ENCODE measurements at regions not wholly inside any gene's neighbourhood (a gene's known extent, or its start where the extent isn't known, plus 50 kb on each side); places are given as distances from the start of the nearest gene placed in this dataset.

DNA sequence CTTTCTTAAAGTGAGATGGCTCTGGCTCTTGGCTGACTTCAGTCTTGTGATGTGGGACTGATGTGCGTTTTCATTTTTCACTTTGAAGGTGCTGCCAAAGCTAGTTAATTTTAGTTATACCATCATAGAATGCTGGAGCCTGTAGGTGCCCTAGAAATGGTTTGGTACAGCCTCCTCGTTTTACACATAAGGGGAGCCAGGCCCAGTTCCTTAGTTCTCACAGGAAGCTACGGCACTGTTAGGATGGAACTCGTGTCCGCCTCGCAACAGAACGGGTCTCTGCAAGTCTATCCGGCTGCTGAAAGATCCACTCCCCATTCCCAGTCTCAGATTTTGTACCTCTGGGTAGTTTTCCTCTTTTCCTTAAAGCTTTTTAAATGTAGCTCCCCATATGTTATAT lies 173.2 kb upstream of the PRPS1L1 start:
- no peak for DNase-seq (ENCODE audit: low read depth)

DNA sequence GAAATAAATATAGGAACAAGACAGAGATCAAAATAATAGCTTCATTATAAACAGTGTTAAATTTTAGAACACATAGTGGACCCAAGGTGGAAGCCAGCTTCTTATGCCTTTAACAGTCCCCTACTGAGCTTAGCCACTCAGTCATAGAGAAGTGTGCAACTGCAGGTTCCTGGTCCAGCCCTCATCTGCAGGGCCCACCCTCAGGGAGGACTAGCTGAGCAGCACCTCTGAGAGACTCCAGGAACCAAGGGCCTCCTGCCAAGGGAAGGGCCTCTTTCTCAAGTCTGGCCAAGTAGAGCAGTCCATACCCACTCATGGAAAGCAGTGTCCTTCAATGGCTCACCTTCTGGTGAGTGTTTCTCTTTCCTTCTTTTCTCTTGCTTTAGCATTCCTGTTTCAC lies 173.7 kb upstream of the PRPS1L1 start:
- DNase-seq (ENCODE audit: low read depth): no peak

DNA sequence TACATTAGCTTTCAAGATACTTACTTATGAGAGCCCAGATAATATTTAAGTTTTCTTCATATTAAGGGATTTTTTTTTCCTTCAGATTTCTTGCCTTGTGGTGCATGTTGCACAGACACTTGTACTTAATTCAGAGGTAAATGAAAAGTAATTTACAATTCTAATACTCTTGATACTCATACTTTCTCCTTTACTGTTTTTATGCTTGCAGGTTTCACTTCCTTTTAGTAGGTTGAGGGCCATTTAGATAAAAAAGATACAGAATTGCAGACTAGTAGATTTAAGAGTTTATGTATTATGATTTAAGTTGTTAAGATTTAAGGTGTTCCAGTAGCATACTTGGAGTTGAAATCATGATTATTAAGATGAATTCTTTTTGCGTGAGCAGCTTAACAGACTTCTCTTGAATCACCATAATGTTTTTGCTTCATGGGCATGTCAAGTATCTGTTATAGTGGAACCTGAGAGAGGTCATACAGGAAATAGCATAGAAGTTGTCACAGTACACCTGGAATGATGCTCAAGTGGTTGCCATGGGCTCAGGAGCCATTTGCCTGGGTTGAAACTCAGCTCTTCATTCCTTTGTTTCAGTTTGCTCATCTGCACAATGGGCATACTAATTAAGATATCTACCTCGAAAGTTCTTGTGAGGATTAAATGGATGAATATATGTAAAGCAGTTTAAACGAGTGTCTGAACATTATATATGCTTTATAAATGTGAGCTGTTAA lies 174.8 kb upstream of the PRPS1L1 start:
- no peak for DNase-seq (ENCODE audit: low read depth)

DNA sequence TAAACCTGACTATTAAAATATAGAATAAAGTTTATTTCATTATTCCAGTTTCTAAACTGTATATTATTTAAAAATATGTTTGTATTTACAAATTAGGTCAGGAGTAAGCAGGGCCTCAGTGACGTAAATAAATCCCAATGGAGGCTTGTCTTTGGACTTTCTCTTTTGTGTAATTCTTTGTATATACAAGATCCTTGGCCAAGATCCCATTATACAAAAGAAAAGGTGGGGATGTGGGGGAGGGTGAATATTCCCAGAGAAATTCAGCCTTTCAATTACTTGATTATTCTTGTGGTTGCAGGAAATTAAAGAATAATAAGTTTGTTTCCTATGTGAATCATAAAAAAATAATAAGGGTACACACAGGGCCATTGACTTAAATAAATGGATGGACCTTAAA lies 178.7 kb upstream of the PRPS1L1 start:
- DNase-seq (ENCODE audit: low read depth): no peak

DNA sequence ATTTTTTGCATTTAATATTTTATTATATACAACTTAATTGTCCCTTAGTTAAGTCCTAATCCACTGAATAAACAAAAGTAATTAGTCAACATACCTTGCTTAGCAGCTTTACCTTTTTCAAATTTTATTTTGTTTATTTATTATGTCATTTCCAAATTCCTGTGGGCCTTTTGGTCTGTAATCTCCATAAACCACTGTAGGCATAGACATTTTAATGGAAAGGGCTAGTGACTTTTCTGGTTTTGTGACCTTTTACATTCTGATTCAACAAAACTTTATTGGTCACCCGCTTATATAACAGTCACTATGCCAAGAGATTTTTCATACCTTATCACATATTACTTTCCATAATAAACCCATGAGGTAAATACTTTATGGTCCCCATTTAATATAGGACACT lies 181.3 kb upstream of the PRPS1L1 start:
- no peak for DNase-seq (ENCODE audit: low read depth)

DNA sequence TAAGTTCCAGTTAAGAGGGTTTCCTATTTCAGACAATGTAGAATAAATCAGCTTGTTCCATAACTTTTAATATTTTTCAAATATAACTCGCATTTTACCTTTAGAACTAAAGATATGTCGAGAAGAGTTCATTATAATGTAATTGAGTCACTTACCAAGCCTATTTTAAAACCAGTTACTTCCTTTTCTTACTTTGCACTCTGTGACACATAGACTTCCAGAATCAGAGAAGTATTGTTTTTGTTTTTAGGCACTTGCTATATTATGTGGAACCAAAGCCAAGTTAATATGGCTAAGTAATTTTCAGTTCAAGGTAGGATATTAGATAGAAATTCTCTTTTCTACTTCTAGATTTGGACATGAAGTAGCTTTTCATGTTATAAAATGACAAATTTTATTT lies 182.7 kb upstream of the PRPS1L1 start:
- no peak for DNase-seq (ENCODE audit: low read depth)

DNA sequence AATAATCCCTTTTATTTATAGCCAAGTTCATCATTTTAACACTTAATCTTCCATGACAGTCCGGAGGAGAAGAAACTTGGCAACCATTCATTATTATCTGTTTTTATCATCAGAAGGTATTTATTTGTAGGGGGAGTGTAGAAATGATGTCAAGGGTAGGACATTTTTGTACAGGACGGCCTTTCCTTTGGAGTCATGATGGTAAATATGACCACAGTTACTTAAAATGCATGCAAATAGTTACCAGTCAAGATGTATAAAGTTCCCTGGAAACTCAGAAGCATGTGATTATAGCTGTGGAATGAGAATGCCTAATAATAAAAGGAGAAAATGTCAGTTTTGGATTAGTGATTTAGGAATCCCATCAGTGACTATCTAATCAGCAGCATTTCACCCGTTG lies 183.1 kb upstream of the PRPS1L1 start:
- no peak for DNase-seq (ENCODE audit: low read depth)

DNA sequence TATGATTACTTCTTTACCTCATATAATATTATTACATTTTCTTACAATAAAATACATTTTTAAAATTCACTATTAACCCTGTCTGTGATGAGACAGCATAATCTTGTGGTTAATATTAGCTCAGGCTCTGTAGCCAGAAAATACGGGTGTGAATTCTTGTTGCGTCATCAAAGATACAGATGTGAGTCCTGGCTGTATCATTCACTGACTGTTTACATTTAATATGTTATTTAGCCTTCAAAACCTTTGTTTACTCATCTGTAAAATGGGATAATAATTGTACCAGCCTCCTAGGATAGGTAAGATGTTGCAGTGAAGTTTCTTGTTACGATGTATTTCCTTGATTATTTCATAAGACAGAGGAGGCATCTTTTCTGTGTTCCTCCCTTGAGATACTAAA lies 184.7 kb upstream of the PRPS1L1 start:
- DNase-seq (ENCODE audit: low read depth): no peak

DNA sequence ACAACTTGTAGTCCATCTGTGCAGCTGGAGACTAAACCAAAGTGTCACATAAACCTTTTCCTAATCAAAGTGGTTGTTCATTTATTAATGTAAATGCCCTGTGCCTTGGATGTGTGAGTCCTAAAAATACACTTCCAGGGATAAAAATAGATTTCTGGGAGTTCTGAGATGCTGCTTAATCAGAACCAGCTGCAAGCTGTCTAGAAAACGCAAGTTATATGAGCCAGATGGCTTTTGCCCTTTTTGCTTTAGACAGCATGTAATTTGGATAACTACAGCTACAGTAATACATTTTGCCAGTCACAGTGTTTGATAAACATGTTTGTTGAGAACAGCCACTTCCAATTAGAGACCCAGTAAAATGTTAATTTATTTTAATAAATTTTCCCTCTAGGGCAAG lies 185.1 kb upstream of the PRPS1L1 start:
- DNase-seq (ENCODE audit: low read depth): no peak

DNA sequence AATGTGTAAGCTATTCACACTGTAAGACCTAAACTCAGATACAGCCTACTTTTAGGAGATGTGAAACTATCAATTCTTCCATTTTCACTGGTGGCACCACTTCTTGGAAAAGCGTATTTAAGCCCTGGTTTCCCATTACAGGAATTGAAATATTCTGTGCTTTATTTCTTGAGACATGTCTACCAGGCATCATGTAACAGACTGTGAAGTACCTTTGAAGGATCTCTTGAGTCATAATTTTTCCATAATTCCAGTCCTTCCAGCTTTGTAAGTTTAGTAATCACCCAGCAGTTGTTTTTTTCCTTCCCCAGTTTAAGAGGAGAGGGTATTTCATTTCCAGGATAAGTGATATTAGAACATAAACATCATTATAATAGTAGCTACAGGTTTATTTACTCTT lies 186.0 kb upstream of the PRPS1L1 start:
- DNase-seq (ENCODE audit: low read depth): no peak

DNA sequence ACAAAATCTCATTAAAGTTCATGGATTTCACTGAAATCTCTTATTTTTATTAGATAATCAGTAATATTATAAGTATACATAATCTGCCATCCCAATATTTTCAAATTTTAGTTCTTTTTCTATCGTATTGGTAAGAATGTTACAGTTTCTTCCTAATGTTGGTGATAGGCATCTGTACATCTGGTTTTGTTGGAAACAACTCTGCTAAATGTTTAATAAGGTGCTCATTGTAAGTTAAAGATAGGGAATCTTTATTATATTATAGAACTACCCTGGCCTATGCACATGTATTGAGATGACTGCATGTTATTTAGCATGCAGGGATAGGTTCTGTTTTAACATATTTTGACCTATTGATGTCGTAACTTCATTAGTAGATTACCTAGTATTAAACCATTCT lies 188.6 kb upstream of the PRPS1L1 start:
- DNase-seq (ENCODE audit: low read depth): no peak

DNA sequence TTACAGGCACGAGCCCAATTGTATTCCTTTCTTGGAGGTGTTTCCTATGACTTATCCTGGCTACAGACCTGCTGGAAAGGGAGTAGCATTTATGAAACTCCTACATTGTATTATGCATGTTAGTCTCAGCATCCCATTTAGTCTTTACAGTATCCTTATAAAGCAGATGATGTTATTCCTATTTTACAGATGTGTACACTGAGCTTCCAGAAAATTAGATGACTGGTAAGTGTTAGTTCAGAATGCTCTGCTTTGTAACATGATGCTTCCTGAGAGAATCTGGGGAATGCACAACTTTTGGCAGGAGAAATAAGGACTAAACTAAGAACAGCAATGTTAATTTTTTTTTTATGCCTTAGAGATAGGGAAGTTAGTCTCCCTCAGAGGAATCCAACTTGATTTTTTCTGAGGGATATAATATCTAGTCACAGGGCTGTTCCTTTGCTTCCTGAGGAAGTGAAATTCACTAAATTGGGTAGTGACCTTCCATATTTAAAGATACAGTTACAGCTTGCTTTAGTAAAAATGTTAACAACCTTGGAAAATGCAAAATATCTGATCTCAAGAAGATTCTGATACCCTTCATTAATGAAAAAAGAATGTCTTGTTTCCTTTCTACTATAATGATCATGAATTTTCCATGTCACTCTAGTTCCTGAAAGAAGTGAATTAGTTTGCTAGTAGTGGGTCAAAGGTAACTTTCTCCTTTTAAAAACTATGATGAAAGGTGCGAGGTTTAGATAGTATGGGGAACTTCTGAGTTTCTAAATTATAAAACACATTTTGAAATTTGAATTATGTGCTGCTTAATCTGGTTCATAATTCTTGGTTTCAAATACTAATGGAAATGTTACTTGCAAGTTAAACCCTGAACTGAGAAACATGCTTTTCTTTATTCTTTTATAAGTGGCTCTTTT lies 194.0 kb upstream of the PRPS1L1 start:
- no peak for DNase-seq (ENCODE audit: low read depth)

DNA sequence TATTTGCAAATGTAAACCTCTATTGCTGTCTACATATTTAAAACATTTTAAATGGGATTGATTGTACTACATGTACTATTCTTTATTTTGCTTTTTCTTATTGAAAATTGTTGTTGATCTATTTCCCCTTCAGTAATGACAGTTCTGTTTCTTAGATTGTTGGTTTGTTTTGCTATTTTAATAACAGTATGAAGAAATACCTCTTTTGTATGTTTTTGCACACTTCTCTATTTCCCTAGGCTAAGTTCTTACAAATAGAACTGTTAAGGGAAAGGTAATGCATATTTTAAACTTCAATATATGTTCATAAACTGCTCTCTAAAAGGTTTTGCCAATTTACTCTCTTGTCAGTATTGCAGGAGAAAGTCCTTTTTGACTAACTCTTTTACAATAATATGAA lies 195.0 kb upstream of the PRPS1L1 start:
- no peak for DNase-seq (ENCODE audit: low read depth)

DNA sequence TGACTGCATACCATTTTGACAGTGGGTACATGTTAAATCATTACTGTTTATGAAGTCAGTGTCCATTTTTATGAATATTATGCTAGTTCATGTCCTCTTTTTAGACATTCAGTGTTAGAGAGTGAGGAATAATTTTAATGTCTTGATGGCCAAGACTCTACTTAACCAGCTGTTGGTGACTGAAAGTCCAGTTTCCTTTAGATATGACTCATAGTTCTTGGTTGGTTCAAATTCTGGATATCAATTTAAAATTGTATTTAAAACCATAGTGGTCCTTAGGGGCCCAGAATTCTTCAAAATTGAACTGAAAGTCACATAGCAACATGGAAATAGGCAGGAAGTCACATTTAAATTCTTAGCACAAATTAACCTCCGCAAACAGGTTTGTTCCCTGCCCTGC lies 196.5 kb upstream of the PRPS1L1 start:
- no peak for DNase-seq (ENCODE audit: low read depth)

DNA sequence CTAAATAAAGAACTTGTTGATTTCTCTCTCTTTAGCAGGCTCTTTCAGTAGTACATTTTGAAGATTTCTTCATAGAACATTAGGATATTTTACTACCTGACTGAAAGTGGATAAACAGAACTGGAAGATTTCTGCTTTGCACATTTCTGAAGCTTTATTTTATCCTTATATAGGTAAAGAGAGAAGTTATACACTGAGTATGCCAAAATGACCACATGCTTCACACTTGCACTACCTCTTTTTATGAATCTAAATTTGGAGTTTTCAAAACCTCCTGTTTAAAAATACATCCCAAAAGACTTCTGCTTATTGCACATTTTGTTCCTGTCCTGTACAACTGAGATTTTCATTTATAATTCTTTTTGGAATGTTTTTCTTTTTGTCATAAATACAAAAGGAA lies 197.4 kb upstream of the PRPS1L1 start:
- no peak for DNase-seq (ENCODE audit: low read depth)

DNA sequence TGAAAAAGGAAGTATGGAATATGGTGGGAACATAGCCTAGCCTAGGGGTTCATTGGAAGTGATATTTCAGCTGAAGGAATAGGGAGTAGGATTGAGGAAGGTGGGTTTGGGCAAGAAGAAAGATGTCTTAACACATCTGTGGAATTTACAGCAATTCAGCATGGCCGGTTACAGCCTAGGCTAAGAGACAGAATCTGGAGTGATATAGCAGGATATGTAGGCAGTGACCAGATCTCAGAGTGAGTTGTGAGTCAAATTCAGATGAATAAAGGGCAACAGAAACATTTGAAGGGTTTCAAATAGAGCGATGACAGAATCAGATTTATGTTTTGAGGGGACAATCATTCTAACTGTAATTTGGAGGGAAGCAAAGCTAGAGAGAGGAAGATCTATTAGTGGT lies 199.0 kb upstream of the PRPS1L1 start:
- no peak for DNase-seq (ENCODE audit: low read depth)

DNA sequence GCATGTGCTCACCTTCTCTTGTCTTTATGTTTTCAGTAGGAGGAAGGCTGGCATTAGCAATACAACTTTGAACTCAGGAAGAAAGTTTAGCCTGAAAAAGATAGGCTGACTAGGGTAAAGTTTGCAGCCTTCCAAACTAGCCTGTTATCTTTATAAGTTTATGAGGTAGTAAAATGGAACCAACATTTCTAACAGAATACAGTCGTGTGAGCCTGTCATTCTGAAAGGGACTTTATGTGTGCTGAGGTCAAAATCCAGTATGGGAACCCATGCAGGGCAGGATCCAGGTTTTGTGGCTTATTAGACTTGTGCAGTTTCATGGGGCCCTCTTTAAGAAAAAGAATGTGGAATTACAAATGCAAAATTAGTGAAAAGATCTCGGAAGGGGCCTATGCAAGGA lies 201.0 kb upstream of the PRPS1L1 start:
- no peak for DNase-seq (ENCODE audit: low read depth)

DNA sequence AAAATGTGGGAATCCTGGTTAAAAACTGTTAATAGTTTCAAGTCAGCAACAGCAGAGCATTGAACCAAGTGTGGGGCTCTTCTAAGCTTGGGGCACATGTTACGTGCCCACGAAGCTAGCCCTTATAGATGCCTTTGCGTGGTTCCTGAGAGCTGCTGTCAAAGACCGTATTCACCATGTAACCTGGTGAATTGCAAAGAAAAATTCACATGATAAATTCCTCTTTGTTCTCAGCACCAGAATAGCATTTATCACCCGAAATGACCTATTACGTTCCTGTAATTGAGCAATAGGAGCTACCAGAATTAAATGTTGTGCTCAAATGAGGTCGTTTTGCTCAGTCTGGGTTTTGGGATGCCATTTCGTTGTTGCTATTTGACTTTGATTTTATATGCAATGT lies 202.6 kb upstream of the PRPS1L1 start:
- DNase-seq (ENCODE audit: low read depth): no peak

DNA sequence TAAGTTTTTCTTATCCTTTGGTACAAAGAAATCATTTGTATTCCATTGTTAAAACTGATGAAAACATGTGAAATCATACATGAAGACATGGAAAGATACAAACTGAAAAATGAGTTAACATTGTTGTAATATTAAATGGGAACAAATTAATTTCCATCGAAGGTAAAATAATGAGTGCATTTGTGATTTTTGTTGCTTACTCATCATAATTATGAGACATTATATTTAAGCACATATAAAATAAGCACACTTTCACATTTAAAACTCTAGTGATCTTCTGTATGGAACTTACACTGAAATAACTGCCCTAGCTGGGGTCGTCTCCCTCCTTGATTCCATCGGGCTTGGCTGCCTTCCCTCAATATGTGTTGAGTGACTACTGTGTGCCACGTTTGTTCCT lies 204.2 kb upstream of the PRPS1L1 start:
- no peak for DNase-seq (ENCODE audit: low read depth)

DNA sequence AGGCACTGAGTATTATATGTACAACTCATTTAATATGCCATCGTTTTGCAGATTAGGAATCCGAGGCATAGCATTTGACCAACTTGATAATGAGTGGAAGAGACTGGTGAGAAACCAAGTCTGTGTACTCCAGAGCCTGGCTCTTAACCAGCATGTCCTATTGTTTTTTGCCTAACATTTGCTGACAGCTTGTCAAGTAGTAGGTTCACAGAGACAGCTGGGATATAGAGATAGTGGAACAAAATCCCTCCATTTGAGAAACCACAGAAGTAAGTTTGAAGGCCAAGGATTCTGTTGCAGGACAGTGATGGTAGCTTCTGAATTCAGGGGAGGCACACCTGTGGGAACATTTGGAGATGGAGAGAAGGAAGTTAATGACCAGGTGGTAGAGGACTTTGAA lies 206.9 kb upstream of the PRPS1L1 start:
- DNase-seq (ENCODE audit: low read depth): no peak

DNA sequence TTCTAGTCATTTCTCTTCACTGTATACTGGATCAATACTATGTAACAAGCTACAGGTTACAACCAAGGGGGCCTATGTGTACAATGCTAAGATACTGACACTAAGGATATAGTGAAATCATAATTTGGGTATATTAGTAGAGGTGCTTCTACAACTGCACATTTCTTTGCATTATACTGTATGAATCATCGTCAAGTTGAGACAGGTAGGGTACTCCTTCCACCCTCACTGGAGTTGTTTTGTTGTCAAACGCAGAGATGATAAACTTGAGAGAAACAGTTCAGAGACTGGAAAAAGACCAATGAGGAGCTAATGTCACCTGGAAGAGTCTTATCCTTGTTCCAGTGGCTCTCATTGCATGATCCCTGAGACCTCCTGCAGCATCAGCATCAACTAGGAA lies 208.2 kb upstream of the PRPS1L1 start:
- DNase-seq (ENCODE audit: low read depth): no peak

DNA sequence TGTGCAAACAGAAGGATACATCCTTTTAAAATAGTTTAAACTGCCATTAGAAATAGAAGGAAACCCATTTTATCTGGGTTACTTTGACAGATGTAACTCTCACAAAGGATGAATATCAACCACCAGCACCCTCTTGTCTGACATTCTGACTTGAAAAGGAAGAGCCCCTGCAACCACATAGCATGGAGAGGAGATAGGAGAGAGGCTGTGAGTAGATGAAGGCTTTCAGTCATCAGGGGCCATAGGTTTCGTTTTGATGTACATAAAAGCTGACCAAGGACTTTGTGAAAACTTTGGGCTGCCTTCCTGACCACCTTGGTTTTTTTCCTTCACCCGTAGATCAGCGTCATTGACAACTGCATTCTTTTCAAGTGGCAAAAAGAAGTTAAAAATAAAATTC lies 211.6 kb upstream of the PRPS1L1 start:
- no peak for DNase-seq (ENCODE audit: low read depth)

Measured in HT1080 (cell line).